Mammary epithelial cell (primary cell): ENCODE measurements at regions not wholly inside any gene's neighbourhood (a gene's known extent, or its start where the extent isn't known, plus 50 kb on each side); places are given as distances from the start of the nearest gene placed in this dataset.

Experiments used
- CTCF ChIP-seq, 2 donors: IDR thresholded peaks in 1 of 2; conservative IDR thresholded peaks in 1 of 2; 2 replicates each; pipeline ENCODE4 v1.5.1; 2011 to 2012; ENCODE audit warnings: inconsistent platforms in 2 of 2, low read length in 2 of 2, mild to moderate bottlenecking in 2 of 2, control low read depth in 1 of 2, low read depth in 1 of 2; ENCODE audit not compliant: insufficient read depth in 1 of 2; ENCODE audit errors: extremely low read depth in 1 of 2
- EZH2 ChIP-seq: IDR thresholded peaks from 2 replicates; pipeline ENCODE4 v1.6.1; 2012; ENCODE audit warnings: low read length, inconsistent platforms, borderline replicate concordance

GRCh38 chr5:54602475-54602874 is 84.9 kb downstream of the SNX18 start:
- TF ChIP-seq CTCF (conservative IDR thresholded peaks at IDR 0.05 in 1 of 2, IDR thresholded peaks at IDR 0.05 in 1 of 2; ENCODE audit: extremely low read depth in 1 of 2, insufficient read depth in 1 of 2, low read depth in 1 of 2, low read length in 2 of 2), result no peak
- TF ChIP-seq EZH2, result no peak
